ENCODE measurements at regions not wholly inside any gene's neighbourhood (a gene's known extent, or its start where the extent isn't known, plus 50 kb on each side); places are given as distances from the start of the nearest gene placed in this dataset.
A peak's percentile ranks its signal among the peaks of the same experiment; 100 is the strongest.

DNA sequence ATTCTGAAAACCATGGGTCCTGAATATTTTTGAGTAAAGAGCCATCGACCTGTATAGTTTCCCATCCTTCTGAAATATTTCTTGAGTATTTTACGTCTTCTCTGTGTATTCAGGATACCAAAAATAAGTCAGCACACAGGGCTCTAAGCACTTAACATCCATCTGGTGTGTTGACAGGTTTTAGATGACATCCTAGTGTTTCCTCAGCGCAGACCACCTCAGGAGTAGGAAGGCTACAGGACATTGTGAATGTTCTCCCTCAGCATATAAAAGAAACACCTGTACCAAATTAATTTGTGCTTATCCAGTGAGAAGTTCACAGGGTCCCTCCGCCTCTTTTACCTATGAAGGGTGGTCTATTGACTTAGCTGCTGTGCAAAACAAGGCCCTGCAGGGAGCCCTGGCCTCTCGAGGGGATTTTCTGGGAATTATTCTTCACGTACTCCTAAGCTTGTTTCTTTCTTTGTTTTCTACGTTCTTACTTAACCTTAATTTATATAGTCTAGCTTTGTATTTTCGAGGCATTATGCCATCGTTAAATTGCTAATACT, 241.8 kb downstream of the FBXO8 start:
- H3K4me1 ChIP-seq (ENCODE audit: control insufficient read depth, insufficient read depth, low read length) = peaks cover 37% of the 10 kb centered on the region
- H3K4me3 ChIP-seq (ENCODE audit: low read length) = no peak overlapping the region
- DNase-seq (ENCODE audit: low read depth) = no peak
- no peaks in the 10 kb centered on the region for H3K9me3 ChIP-seq (ENCODE audit: control insufficient read depth, low read length)
- peak overlapping the region; percentile 35 for H3K9ac ChIP-seq (ENCODE audit: low read length)
- no peaks in the 10 kb centered on the region for H3K36me3 ChIP-seq (ENCODE audit: control insufficient read depth, insufficient read depth, low read length, severe bottlenecking)
- no peaks in the 10 kb centered on the region for H3K27me3 ChIP-seq (replicated peaks; ENCODE audit: control insufficient read depth, insufficient read depth, low read length)

DNA sequence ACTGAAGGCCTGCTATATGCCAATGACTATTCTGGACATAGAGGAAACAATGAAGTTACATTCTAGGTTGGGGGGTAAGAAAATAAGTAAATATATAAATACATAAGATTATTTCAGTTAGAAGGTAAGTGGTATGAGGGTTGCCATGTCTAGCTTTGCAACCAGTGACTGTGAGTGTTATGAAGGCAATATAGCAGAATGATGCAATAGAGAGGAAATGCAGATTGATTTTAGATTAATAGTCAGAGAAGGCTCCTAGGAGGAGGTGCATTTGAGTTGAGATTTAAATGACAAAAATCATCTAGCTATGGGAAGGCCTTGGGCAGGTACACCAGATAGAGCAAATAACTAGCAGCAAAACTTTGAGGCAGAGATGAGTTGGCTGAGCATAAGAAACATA, 243.2 kb downstream of the FBXO8 start:
- Histone ChIP-seq H3K9me3 (ENCODE audit: control insufficient read depth, low read length) (no peaks in the 10 kb centered on the region), H3K4me3 (ENCODE audit: low read length) (no peak overlapping the region), H3K9ac (ENCODE audit: low read length) (no peak overlapping the region), H3K4me1 (ENCODE audit: control insufficient read depth, insufficient read depth, low read length) (peaks cover 45% of the 10 kb centered on the region), H3K27me3 (replicated peaks; ENCODE audit: control insufficient read depth, insufficient read depth, low read length) (no peaks in the 10 kb centered on the region), H3K36me3 (ENCODE audit: control insufficient read depth, insufficient read depth, low read length, severe bottlenecking) (no peaks in the 10 kb centered on the region)
- no peak for DNase-seq (ENCODE audit: low read depth)

DNA sequence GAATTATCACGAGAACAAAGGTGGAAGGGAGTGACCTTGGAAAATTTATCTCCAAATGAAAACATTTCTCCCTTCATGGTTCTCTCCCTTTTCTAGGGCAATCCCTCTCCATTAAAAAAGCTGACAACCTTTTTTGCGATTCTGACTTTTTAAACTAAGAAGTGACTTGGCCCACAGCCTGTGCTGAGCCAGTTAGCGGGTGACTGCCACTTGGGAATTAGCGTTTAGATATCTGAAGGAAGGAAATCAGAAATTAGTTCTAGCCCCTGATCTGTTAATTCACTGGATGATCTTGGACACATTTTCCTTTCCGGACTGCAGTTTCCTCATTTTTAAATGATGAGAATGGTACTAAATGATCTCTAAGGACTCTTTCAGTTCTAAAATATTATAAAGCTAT, 245.0 kb downstream of the FBXO8 start:
- Histone ChIP-seq H3K9ac (ENCODE audit: low read length) (peak overlapping the region; percentile 71), H3K36me3 (ENCODE audit: control insufficient read depth, insufficient read depth, low read length, severe bottlenecking) (no peaks in the 10 kb centered on the region)
- DNase-seq (ENCODE audit: low read depth) = no peak

DNA sequence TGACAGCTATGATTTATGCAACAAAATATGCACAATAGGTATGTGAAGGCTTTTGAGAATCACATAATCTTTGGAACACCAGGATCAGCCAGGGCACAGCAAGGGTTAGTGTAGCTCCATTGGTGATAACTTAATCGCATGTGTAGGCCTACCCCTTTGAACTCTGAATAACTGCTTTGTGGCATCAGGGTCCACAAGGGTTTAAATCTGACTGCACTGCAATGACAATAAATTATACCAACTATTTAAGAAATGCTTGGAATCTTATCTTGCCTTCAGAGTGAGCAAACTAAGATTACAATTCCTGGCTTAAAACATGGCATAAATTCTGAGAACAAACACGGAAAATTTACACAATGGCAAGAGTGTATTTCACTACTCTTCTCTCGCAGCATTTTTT, 245.8 kb downstream of the FBXO8 start:
- peaks cover 40% of the 10 kb centered on the region for H3K4me1 ChIP-seq (ENCODE audit: control insufficient read depth, insufficient read depth, low read length)
- H3K9ac ChIP-seq (ENCODE audit: low read length) = peak overlapping the region; percentile 71
- DNase-seq (ENCODE audit: low read depth) = no peak
- H3K36me3 ChIP-seq (ENCODE audit: control insufficient read depth, insufficient read depth, low read length, severe bottlenecking) = no peaks in the 10 kb centered on the region
- no peaks in the 10 kb centered on the region for H3K9me3 ChIP-seq (ENCODE audit: control insufficient read depth, low read length)
- peak overlapping the region; percentile 60 for H3K4me3 ChIP-seq (ENCODE audit: low read length)
- H3K27me3 ChIP-seq (replicated peaks; ENCODE audit: control insufficient read depth, insufficient read depth, low read length) = no peaks in the 10 kb centered on the region

More for the DNA sequence above, 245.0 kb downstream of the FBXO8 start:
- Histone ChIP-seq H3K9me3 (ENCODE audit: control insufficient read depth, low read length) (no peaks in the 10 kb centered on the region), H3K4me1 (ENCODE audit: control insufficient read depth, insufficient read depth, low read length) (peaks cover 42% of the 10 kb centered on the region), H3K27me3 (replicated peaks; ENCODE audit: control insufficient read depth, insufficient read depth, low read length) (no peaks in the 10 kb centered on the region), H3K4me3 (ENCODE audit: low read length) (peak overlapping the region; percentile 60)

DNA sequence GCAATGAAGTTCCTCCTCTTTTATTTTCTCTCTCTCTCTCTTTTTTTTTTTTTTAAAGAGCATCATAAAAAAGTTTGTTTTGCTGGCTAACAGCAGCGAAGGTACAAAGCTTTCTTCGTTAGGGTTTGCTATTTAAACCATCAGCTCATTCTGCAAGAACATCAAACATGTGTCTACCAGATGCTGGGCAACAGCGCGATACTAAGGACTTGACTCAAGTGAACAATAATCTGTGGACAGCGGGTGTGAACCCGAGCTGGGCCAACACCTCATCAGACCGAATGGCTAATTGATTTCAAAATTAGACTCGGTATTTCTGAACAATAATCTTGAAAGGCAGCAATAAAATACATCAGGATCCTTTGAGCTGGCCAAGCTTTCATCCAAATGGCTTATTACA, 246.4 kb downstream of the FBXO8 start:
- no peaks in the 10 kb centered on the region for H3K36me3 ChIP-seq (ENCODE audit: control insufficient read depth, insufficient read depth, low read length, severe bottlenecking)
- DNase-seq (ENCODE audit: low read depth) = no peak
- peaks cover 39% of the 10 kb centered on the region for H3K4me1 ChIP-seq (ENCODE audit: control insufficient read depth, insufficient read depth, low read length)
- H3K27me3 ChIP-seq (replicated peaks; ENCODE audit: control insufficient read depth, insufficient read depth, low read length) = no peaks in the 10 kb centered on the region
- no peak overlapping the region for H3K4me3 ChIP-seq (ENCODE audit: low read length)
- peak overlapping the region; percentile 69 for H3K9ac ChIP-seq (ENCODE audit: low read length)
- H3K9me3 ChIP-seq (ENCODE audit: control insufficient read depth, low read length) = no peaks in the 10 kb centered on the region

DNA sequence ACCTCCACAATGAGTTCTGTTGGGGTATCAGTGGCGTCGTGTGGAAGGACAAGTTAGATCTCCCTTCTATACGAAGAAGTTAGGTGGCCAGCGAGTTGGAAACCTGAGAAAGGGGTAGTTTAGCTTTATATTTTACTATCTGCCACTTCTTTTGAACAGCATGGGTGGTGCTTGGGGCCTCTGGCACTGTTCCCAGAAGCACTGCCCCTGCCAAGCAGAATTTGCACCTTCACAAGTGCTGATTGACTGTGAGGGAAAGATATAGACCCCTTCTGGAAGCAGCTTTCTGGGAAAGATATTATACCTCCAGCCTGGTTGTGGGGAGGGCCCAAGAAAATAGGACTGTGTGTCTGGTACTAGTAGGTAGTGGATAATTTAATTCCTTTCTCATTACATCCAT, 246.9 kb downstream of the FBXO8 start:
- Histone ChIP-seq H3K9ac (ENCODE audit: low read length) (peak overlapping the region; percentile 69), H3K27me3 (replicated peaks; ENCODE audit: control insufficient read depth, insufficient read depth, low read length) (no peaks in the 10 kb centered on the region), H3K9me3 (ENCODE audit: control insufficient read depth, low read length) (no peaks in the 10 kb centered on the region), H3K36me3 (ENCODE audit: control insufficient read depth, insufficient read depth, low read length, severe bottlenecking) (no peaks in the 10 kb centered on the region), H3K4me3 (ENCODE audit: low read length) (no peak overlapping the region), H3K4me1 (ENCODE audit: control insufficient read depth, insufficient read depth, low read length) (peaks cover 34% of the 10 kb centered on the region)
- DNase-seq (ENCODE audit: low read depth) = no peak

DNA sequence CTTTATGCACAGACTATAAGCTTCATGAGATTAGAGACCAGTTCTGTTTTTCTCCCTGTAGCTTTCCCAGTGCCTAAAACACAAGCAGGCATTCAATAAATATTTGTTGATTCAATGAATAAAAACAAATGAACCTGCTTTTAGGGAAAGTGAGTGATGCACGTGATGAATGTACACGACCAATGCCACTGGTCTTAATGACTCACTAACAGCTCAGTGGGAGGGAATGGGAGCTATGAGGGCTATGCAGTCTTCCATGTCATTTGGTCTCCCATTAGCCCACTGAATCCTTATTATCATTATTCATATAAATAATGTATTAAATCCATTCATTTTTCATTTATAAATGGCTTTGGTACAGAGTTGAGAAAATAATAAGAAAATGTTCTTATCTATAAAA, 247.4 kb downstream of the FBXO8 start:
- H3K27me3 ChIP-seq (replicated peaks; ENCODE audit: control insufficient read depth, insufficient read depth, low read length) = no peaks in the 10 kb centered on the region
- DNase-seq (ENCODE audit: low read depth) = no peak
- peaks cover 34% of the 10 kb centered on the region for H3K4me1 ChIP-seq (ENCODE audit: control insufficient read depth, insufficient read depth, low read length)
- H3K9me3 ChIP-seq (ENCODE audit: control insufficient read depth, low read length) = no peaks in the 10 kb centered on the region
- no peaks in the 10 kb centered on the region for H3K36me3 ChIP-seq (ENCODE audit: control insufficient read depth, insufficient read depth, low read length, severe bottlenecking)
- H3K9ac ChIP-seq (ENCODE audit: low read length) = peak overlapping the region; percentile 69
- no peak overlapping the region for H3K4me3 ChIP-seq (ENCODE audit: low read length)

DNA sequence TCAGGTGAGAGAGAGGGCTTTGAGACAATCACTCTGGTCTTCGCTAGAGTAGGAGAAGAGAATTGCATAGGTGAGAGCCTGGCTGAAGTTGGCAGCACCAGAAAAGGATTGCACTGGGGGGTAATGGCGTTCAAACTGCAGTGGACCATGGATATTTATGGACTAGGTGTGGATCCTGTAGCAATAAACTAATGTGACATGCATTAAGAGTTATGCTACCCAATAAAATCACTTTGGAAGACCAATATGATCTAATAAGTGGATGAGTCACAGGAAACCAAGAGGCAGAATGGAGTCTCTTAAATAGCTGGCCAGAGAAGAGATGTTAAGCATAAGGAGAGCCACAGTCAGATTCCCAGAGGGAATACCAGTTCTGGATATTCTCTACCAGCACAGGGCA, 259.8 kb downstream of the FBXO8 start:
- no peak overlapping the region for H3K4me3 ChIP-seq (ENCODE audit: low read length)
- no peaks in the 10 kb centered on the region for H3K27me3 ChIP-seq (replicated peaks; ENCODE audit: control insufficient read depth, insufficient read depth, low read length)
- H3K9ac ChIP-seq (ENCODE audit: low read length) = no peak overlapping the region
- no peaks in the 10 kb centered on the region for H3K4me1 ChIP-seq (ENCODE audit: control insufficient read depth, insufficient read depth, low read length)
- no peaks in the 10 kb centered on the region for H3K36me3 ChIP-seq (ENCODE audit: control insufficient read depth, insufficient read depth, low read length, severe bottlenecking)
- DNase-seq (ENCODE audit: low read depth) = no peak
- H3K9me3 ChIP-seq (ENCODE audit: control insufficient read depth, low read length) = no peaks in the 10 kb centered on the region

DNA sequence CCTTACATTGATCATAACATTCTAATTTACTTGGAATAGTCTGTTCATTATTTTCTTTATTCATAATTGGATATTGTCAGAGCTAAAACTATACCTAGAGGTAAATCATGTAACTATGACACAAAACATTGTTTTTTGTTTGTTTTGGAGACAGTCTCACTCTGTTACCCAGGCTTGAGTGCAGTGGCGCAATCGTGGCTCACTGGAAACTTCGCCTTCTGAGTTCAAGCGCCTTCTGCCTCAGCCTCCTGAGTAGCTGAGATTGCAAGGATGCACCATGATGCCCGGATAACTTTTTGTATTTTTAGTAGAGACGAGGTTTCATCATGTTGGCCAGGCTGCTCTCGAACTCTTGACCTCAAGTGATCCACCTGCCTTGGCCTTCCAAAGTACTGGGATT, 265.2 kb downstream of the FBXO8 start:
- no peak overlapping the region for H3K4me3 ChIP-seq (ENCODE audit: low read length)
- H3K4me1 ChIP-seq (ENCODE audit: control insufficient read depth, insufficient read depth, low read length) = peaks cover 8% of the 10 kb centered on the region
- H3K9me3 ChIP-seq (ENCODE audit: control insufficient read depth, low read length) = no peaks in the 10 kb centered on the region
- H3K9ac ChIP-seq (ENCODE audit: low read length) = no peak overlapping the region
- no peaks in the 10 kb centered on the region for H3K36me3 ChIP-seq (ENCODE audit: control insufficient read depth, insufficient read depth, low read length, severe bottlenecking)
- no peak for DNase-seq (ENCODE audit: low read depth)
- no peaks in the 10 kb centered on the region for H3K27me3 ChIP-seq (replicated peaks; ENCODE audit: control insufficient read depth, insufficient read depth, low read length)

DNA sequence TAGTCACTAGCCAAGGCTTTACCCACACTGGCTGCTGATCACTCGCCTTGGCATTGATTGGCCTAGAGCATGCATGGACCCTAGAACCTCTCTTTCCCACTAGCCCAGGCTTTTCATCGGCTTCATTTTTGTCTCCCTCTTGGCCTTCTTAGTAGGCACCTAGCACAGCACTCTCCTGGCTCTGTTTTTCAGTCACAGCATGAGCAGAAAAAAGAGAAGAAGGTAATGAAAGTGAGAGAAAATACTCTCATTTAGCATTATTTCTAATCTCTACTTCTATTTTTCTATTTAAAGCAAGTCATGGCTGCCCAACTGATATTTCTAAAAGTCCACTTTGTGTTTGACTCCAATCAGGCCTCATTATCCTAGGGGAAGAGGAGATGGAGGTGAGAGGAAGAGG, 267.2 kb downstream of the FBXO8 start:
- Histone ChIP-seq H3K9ac (ENCODE audit: low read length) (no peak overlapping the region), H3K27me3 (replicated peaks; ENCODE audit: control insufficient read depth, insufficient read depth, low read length) (no peaks in the 10 kb centered on the region), H3K4me3 (ENCODE audit: low read length) (no peak overlapping the region), H3K9me3 (ENCODE audit: control insufficient read depth, low read length) (no peaks in the 10 kb centered on the region), H3K4me1 (ENCODE audit: control insufficient read depth, insufficient read depth, low read length) (peaks cover 25% of the 10 kb centered on the region), H3K36me3 (ENCODE audit: control insufficient read depth, insufficient read depth, low read length, severe bottlenecking) (no peaks in the 10 kb centered on the region)
- no peak for DNase-seq (ENCODE audit: low read depth)

DNA sequence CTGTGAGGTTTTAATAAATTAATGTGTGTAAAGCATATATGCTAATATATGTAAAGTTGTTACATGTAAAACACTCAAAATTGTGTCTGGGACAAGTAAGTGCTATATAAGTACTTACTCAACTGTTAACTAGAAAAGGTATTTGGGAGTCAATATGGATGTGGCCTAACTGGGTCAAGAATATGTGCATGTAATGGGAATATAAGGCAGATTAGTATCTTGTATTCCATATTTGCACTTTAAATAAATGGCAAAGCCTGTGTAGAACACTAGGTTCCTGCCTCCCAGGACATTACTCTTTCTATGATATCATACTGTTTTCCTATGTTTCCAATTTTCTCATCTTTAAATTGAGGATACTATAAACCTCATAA, 270.6 kb downstream of the FBXO8 start:
- H3K9ac ChIP-seq (ENCODE audit: low read length) = peak overlapping the region; percentile 83
- H3K27me3 ChIP-seq (replicated peaks; ENCODE audit: control insufficient read depth, insufficient read depth, low read length) = no peaks in the 10 kb centered on the region
- H3K4me1 ChIP-seq (ENCODE audit: control insufficient read depth, insufficient read depth, low read length) = peaks cover 42% of the 10 kb centered on the region
- H3K4me3 ChIP-seq (ENCODE audit: low read length) = no peak overlapping the region
- DNase-seq (ENCODE audit: low read depth) = no peak
- H3K36me3 ChIP-seq (ENCODE audit: control insufficient read depth, insufficient read depth, low read length, severe bottlenecking) = no peaks in the 10 kb centered on the region
- H3K9me3 ChIP-seq (ENCODE audit: control insufficient read depth, low read length) = no peaks in the 10 kb centered on the region

DNA sequence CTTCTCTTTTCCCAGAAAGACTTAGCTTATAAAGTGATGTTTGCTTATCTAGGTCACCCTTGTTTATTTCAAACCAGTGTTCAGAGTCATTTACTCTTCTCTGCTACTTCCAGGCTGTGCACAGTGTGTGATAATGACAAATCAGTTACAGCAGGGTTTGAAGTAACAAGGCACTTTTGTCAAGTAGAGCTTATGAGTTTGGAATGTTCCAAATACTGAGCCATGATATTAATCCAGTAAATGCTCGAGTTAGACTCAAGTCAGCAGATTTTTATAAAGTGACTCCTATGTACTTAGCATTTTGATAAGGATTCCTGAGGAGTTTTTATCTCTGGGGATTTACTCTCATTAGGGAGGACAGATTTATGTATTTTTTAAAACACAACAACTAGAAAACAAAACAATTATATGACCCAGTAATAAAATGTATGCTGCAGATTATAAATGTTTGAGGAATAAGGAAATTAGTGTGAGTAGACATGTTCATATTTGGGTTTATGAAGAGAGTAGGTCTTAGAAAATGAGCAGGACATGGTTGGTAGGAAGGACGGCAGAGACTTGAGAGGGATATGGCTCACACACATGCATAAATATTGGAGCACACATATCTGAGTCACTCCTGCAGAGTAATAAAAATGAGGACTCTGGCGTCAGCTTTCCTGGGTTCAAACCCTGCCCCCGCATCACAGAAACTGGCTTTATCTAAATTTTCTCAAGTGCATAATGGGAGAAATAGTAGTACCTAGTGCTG, 271.2 kb downstream of the FBXO8 start:
- Histone ChIP-seq H3K36me3 (ENCODE audit: control insufficient read depth, insufficient read depth, low read length, severe bottlenecking) (no peaks in the 10 kb centered on the region), H3K4me3 (ENCODE audit: low read length) (peak overlapping the region; percentile 40), H3K9me3 (ENCODE audit: control insufficient read depth, low read length) (no peaks in the 10 kb centered on the region), H3K27me3 (replicated peaks; ENCODE audit: control insufficient read depth, insufficient read depth, low read length) (no peaks in the 10 kb centered on the region), H3K9ac (ENCODE audit: low read length) (peak overlapping the region; percentile 83), H3K4me1 (ENCODE audit: control insufficient read depth, insufficient read depth, low read length) (peaks cover 42% of the 10 kb centered on the region)
- peak; percentile 16 for DNase-seq (ENCODE audit: low read depth)

Measured in adipocyte (in vitro differentiated cells).